HFF-Myc (cell line): ENCODE measurements at regions not wholly inside any gene's neighbourhood (a gene's known extent, or its start where the extent isn't known, plus 50 kb on each side); places are given as distances from the start of the nearest gene placed in this dataset.

Source experiments
- DNase-seq: peaks from one replicate; pipeline ENCODE4 v3.0.0-alpha.2; 2011; ENCODE audit warnings: low read depth; ENCODE audit errors: extremely low read depth
- H3K4me3 ChIP-seq: replicated peaks from 2 replicates; pipeline ENCODE4 v1.5.1; 2011; ENCODE audit warnings: low read depth, mild to moderate bottlenecking, control low read depth, low read length
- CTCF ChIP-seq: IDR thresholded peaks from 2 replicates; pipeline ENCODE4 v1.5.1; 2012; ENCODE audit warnings: mild to moderate bottlenecking, low read depth, low read length, control low read depth; ENCODE audit errors: missing control alignments

GRCh38 chr11:22433517-22433916 lies 95.3 kb downstream of the SLC17A6 start:
- no peak overlapping the region for H3K4me3 ChIP-seq
- TF ChIP-seq CTCF = no peak
- DNase-seq = no peak

- no peak for TF ChIP-seq CTCF
Measured at GRCh38 chr11:22433094-22433455, 94.9 kb downstream of the SLC17A6 start.

GRCh38 chr11:22432291-22433093 lies 94.3 kb downstream of the SLC17A6 start:
- DNase-seq = no peak
- no peak overlapping the region for H3K4me3 ChIP-seq
- TF ChIP-seq CTCF = no peak

More at GRCh38 chr11:22433094-22433455, 94.9 kb downstream of the SLC17A6 start:
- DNase-seq = no peak
- H3K4me3 ChIP-seq = no peak overlapping the region

GRCh38 chr11:22431106-22431505 lies 92.9 kb downstream of the SLC17A6 start:
- no peak for TF ChIP-seq CTCF
- no peak overlapping the region for H3K4me3 ChIP-seq
- DNase-seq = no peak

GRCh38 chr11:22430639-22431038 lies 92.5 kb downstream of the SLC17A6 start:
- no peak overlapping the region for H3K4me3 ChIP-seq
- DNase-seq = no peak
- no peak for TF ChIP-seq CTCF

GRCh38 chr11:22430141-22430541 lies 92.0 kb downstream of the SLC17A6 start:
- no peak for DNase-seq
- H3K4me3 ChIP-seq = no peak overlapping the region
- no peak for TF ChIP-seq CTCF
